ENCODE measurements at regions not wholly inside any gene's neighbourhood (a gene's known extent, or its start where the extent isn't known, plus 50 kb on each side); places are given as distances from the start of the nearest gene placed in this dataset.

DNA sequence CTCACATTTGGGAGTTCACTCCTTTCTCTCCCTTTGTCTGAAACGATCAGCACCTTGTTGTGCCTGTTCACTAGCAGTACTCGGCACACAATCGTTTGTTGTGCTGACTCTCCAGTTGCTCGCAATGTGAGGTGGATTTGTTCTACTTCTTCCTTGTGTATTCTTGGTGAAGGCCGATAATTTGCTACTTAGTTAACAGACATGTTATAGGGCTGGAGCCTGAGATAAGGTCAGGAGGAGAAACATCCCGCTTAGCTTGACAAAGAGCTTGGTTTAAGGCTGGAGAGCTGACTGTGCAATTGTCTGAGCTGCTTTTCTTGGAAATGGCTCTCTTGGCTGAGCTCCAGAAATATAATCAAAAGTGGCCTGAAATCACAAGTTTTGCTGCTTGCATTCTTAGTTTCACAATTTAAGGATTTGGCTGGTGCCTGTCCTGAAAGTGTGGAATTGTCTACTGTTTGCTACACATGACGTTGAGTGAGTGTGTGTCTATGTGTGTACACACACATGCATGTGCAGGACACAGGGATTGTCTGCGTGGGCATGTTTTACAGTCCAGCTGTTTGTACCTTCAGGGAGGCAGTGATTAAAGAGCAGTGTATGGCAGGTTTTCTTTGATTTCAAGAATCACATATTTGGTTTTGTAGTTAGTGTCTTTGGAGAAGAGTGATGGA lies 77.7 kb downstream of the ARF6 start:
- Histone ChIP-seq H3F3A (replicated peaks; ENCODE audit: low read depth) (no peaks in the 10 kb centered on the region), H3K4me3 (no peak overlapping the region), H3K27me3 (ENCODE audit: insufficient read depth) (no peaks in the 10 kb centered on the region), H3K9me2 (ENCODE audit: insufficient read depth) (no peaks in the 10 kb centered on the region), H2AFZ (peak overlapping the region; percentile 95; the same call in 1 of the 2 replicates), H3K4me2 (no peak overlapping the region), H4K20me1 (replicated peaks; ENCODE audit: insufficient read depth) (no peaks in the 10 kb centered on the region), H3K27ac (ENCODE audit: low read depth) (no peak overlapping the region), H3K4me1 (ENCODE audit: insufficient read depth) (peaks cover 19% of the 10 kb centered on the region), H3K79me2 (replicated peaks; ENCODE audit: insufficient read depth) (no peaks in the 10 kb centered on the region), H3K36me3 (ENCODE audit: insufficient read depth) (no peaks in the 10 kb centered on the region)
- Mint-ChIP-seq H3K4me3 (no peak overlapping the region), H3K4me1 (peaks cover 26% of the 10 kb centered on the region), H3K9me3 (no peaks in the 10 kb centered on the region), H3K36me3 (ENCODE audit: low read depth) (no peaks in the 10 kb centered on the region), H3K27ac (no peak overlapping the region), H3K27me3 (ENCODE audit: insufficient read depth, low read depth, poor library complexity) (peaks cover 4% of the 10 kb centered on the region)
- DNase-seq (ENCODE audit: low spot score) (no peak), ATAC-seq (no peak)
- TF ChIP-seq, protein P1, sequence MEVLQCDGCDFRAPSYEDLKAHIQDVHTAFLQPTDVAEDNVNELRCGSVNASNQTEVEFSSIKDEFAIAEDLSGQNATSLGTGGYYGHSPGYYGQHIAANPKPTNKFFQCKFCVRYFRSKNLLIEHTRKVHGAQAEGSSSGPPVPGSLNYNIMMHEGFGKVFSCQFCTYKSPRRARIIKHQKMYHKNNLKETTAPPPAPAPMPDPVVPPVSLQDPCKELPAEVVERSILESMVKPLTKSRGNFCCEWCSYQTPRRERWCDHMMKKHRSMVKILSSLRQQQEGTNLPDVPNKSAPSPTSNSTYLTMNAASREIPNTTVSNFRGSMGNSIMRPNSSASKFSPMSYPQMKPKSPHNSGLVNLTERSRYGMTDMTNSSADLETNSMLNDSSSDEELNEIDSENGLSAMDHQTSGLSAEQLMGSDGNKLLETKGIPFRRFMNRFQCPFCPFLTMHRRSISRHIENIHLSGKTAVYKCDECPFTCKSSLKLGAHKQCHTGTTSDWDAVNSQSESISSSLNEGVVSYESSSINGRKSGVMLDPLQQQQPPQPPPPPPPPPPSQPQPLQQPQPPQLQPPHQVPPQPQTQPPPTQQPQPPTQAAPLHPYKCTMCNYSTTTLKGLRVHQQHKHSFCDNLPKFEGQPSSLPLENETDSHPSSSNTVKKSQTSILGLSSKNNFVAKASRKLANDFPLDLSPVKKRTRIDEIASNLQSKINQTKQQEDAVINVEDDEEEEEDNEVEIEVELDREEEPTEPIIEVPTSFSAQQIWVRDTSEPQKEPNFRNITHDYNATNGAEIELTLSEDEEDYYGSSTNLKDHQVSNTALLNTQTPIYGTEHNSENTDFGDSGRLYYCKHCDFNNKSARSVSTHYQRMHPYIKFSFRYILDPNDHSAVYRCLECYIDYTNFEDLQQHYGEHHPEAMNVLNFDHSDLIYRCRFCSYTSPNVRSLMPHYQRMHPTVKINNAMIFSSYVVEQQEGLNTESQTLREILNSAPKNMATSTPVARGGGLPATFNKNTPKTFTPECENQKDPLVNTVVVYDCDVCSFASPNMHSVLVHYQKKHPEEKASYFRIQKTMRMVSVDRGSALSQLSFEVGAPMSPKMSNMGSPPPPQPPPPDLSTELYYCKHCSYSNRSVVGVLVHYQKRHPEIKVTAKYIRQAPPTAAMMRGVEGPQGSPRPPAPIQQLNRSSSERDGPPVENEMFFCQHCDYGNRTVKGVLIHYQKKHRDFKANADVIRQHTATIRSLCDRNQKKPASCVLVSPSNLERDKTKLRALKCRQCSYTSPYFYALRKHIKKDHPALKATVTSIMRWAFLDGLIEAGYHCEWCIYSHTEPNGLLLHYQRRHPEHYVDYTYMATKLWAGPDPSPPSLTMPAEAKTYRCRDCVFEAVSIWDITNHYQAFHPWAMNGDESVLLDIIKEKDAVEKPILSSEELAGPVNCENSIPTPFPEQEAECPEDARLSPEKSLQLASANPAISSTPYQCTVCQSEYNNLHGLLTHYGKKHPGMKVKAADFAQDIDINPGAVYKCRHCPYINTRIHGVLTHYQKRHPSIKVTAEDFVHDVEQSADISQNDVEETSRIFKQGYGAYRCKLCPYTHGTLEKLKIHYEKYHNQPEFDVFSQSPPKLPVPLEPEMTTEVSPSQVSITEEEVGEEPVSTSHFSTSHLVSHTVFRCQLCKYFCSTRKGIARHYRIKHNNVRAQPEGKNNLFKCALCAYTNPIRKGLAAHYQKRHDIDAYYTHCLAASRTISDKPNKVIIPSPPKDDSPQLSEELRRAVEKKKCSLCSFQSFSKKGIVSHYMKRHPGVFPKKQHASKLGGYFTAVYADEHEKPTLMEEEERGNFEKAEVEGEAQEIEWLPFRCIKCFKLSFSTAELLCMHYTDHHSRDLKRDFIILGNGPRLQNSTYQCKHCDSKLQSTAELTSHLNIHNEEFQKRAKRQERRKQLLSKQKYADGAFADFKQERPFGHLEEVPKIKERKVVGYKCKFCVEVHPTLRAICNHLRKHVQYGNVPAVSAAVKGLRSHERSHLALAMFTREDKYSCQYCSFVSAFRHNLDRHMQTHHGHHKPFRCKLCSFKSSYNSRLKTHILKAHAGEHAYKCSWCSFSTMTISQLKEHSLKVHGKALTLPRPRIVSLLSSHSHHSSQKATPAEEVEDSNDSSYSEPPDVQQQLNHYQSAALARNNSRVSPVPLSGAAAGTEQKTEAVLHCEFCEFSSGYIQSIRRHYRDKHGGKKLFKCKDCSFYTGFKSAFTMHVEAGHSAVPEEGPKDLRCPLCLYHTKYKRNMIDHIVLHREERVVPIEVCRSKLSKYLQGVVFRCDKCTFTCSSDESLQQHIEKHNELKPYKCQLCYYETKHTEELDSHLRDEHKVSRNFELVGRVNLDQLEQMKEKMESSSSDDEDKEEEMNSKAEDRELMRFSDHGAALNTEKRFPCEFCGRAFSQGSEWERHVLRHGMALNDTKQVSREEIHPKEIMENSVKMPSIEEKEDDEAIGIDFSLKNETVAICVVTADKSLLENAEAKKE (CRISPR knock-in tag; IDR thresholded peaks at IDR 0.05), result no peak
- TF ChIP-seq JUNB (IDR thresholded peaks at IDR 0.05; ENCODE audit: unreplicated experiment) (no peak), EZH2 (IDR thresholded peaks at IDR 0.05; ENCODE audit: low read depth, unreplicated experiment) (no peak), POLR2AphosphoS5 (IDR thresholded peaks at IDR 0.05; ENCODE audit: low read depth) (no peak), ZNF114 (CRISPR knock-in tag; IDR thresholded peaks at IDR 0.05) (no peak), CREB1 (CRISPR knock-in tag; IDR thresholded peaks at IDR 0.05; ENCODE audit: low read depth) (no peak), ZNF331 (CRISPR knock-in tag; IDR thresholded peaks at IDR 0.05; ENCODE audit: low read depth) (no peak), NANOG (IDR thresholded peaks at IDR 0.05; ENCODE audit: borderline replicate concordance) (no peak), STAT1 (IDR thresholded peaks at IDR 0.05; ENCODE audit: unreplicated experiment) (no peak), EZH2phosphoT487 (IDR thresholded peaks at IDR 0.05; ENCODE audit: unreplicated experiment) (no peak)
- TF ChIP-seq, protein P2, sequence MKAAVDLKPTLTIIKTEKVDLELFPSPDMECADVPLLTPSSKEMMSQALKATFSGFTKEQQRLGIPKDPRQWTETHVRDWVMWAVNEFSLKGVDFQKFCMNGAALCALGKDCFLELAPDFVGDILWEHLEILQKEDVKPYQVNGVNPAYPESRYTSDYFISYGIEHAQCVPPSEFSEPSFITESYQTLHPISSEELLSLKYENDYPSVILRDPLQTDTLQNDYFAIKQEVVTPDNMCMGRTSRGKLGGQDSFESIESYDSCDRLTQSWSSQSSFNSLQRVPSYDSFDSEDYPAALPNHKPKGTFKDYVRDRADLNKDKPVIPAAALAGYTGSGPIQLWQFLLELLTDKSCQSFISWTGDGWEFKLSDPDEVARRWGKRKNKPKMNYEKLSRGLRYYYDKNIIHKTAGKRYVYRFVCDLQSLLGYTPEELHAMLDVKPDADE (IDR thresholded peaks at IDR 0.05), result no peak
- TF ChIP-seq, protein P3, sequence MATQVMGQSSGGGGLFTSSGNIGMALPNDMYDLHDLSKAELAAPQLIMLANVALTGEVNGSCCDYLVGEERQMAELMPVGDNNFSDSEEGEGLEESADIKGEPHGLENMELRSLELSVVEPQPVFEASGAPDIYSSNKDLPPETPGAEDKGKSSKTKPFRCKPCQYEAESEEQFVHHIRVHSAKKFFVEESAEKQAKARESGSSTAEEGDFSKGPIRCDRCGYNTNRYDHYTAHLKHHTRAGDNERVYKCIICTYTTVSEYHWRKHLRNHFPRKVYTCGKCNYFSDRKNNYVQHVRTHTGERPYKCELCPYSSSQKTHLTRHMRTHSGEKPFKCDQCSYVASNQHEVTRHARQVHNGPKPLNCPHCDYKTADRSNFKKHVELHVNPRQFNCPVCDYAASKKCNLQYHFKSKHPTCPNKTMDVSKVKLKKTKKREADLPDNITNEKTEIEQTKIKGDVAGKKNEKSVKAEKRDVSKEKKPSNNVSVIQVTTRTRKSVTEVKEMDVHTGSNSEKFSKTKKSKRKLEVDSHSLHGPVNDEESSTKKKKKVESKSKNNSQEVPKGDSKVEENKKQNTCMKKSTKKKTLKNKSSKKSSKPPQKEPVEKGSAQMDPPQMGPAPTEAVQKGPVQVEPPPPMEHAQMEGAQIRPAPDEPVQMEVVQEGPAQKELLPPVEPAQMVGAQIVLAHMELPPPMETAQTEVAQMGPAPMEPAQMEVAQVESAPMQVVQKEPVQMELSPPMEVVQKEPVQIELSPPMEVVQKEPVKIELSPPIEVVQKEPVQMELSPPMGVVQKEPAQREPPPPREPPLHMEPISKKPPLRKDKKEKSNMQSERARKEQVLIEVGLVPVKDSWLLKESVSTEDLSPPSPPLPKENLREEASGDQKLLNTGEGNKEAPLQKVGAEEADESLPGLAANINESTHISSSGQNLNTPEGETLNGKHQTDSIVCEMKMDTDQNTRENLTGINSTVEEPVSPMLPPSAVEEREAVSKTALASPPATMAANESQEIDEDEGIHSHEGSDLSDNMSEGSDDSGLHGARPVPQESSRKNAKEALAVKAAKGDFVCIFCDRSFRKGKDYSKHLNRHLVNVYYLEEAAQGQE (IDR thresholded peaks at IDR 0.05; ENCODE audit: unreplicated experiment), result no peak
- TF ChIP-seq, protein P4, sequence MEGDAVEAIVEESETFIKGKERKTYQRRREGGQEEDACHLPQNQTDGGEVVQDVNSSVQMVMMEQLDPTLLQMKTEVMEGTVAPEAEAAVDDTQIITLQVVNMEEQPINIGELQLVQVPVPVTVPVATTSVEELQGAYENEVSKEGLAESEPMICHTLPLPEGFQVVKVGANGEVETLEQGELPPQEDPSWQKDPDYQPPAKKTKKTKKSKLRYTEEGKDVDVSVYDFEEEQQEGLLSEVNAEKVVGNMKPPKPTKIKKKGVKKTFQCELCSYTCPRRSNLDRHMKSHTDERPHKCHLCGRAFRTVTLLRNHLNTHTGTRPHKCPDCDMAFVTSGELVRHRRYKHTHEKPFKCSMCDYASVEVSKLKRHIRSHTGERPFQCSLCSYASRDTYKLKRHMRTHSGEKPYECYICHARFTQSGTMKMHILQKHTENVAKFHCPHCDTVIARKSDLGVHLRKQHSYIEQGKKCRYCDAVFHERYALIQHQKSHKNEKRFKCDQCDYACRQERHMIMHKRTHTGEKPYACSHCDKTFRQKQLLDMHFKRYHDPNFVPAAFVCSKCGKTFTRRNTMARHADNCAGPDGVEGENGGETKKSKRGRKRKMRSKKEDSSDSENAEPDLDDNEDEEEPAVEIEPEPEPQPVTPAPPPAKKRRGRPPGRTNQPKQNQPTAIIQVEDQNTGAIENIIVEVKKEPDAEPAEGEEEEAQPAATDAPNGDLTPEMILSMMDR (conservative IDR thresholded peaks at IDR 0.05; ENCODE audit: low read depth in 2 of 2), result no peak

Data from GM23338 (cell line).